Dermis microvascular lymphatic vessel endothelial cell (primary cell): ENCODE measurements at regions not wholly inside any gene's neighbourhood (a gene's known extent, or its start where the extent isn't known, plus 50 kb on each side); places are given as distances from the start of the nearest gene placed in this dataset.
A peak's percentile ranks its signal among the peaks of the same experiment; 100 is the strongest.

Experiments used
- DNase-seq, 2 donors: peaks; one replicate each; pipeline versions ENCODE4 v3.0.0 to v3.0.0-alpha.2; 2010; ENCODE audit warnings: low read depth in 2 of 2

GRCh38 chr20:19077370-19078220, 134.8 kb upstream of the SLC24A3 start:
- DNase-seq: no peak

DNA sequence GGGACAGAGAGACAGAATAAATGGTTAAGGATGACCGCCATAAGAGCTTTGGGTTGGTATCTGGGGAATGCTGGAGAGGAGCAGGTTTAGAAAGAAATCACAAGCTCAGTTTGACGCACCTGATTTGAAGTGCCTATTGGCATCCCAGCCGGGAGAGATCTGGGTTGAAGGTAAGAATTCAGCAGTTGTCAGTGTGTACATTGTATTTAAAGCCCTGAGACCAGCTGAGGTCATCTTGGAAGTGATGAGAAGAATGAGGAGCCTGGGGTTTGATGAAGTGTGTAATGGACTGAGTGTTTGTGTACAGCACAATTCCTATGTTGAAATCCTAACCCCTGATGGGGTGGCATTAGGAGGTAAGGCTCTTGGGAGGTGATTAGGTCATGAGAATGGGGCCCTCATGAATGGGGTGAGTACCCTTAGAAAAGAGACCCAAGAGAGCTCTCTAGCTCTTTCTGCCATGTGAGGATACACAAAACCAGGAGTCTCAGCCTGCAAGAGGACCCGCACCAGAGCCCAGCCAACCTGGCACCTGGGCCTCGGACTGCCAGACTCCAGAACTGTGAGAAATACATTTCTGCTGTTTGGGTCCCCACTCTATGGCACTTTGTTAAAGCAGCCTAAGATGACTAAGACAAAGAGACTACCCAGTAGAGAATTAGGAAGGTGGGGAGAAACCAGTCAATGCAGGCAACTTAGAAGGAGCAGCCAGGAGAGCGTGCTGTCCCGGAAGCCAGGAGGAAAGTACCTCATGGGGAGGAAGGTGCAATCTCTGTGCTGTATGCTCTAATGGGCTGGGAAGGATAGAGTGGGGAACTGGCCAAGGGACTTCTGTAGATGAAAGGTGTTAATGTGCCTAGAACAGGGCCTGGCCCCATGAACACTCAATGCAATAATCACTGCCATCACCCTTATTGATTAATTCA, 133.7 kb upstream of the SLC24A3 start:
- no peak for DNase-seq

DNA sequence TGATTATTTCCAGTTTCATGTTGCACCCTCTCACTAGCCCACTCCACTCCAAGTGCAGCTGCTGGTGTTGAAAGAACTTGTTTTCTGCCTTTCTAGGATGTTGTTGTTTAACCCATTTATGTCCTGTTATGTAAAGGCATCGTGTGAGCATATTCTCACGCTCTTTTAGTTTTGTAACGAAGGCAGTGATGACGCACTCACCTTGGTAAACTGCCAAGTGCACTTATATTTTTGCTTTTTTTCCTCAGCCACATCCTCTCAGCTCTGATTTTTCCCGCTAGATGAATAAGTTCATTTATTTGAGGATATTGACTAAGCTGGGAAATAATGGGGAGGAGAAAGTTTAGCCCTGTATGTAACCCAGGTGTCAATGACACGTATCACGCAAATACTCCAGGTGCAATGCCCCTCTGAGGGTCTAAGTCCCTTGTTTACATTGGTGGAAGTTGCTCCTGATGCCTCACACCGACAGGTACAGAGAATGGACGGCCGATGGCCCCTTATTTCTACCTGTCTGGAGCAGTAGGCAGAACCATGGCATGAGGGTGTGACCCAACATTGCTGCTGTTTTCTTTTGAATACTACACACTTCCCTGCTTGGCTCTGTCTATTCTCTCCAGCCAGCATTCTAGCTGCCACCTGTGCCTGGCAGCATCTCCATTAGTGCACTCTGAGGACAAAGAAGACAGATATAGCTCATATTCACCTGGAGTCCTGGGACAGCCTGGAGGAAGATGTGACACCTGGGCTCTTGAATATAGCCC, 132.7 kb upstream of the SLC24A3 start:
- DNase-seq: peak; percentile 9 to 16

DNA sequence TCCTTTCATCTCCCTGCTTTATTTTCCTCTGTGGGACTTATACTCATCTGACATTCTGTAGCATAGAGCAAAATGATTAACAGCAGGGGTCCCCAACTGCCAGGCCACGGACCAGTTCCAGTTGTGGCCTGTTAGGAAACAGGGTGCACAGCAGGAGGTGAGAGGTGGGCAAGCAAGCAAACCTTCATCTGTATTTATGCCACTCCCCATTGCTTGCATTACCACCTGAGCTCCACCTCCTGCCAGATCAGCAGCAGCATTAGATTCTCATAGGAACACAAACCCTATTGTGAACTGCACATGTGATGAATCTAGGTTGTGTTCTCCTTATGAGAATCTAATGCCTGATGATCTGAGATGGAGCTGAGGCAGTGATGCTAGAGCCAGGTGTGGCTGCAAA, 130.5 kb upstream of the SLC24A3 start:
- DNase-seq: no peak

DNA sequence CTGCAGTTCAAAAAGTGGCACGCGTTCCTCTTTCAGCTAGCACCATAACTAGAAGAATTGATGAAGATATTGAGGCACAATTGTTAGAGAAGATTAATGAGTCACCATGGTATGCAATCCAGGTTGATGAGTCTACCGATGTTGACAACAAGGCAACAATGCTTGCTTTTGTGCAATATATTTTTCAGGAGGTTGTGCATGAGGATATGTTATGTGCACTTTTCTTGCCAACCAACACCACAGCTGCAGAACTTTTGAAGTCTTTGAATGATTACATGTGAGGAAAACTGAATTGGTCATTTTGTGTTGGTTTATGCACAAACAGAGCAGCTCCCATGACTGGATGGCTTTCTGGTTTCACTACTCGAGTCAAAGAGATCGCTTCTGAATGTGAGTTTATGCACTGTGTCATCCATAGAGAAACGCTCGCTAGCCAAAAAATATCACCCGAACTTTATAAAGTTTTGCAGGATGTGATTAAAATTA, 129.3 kb upstream of the SLC24A3 start:
- no peak for DNase-seq

DNA sequence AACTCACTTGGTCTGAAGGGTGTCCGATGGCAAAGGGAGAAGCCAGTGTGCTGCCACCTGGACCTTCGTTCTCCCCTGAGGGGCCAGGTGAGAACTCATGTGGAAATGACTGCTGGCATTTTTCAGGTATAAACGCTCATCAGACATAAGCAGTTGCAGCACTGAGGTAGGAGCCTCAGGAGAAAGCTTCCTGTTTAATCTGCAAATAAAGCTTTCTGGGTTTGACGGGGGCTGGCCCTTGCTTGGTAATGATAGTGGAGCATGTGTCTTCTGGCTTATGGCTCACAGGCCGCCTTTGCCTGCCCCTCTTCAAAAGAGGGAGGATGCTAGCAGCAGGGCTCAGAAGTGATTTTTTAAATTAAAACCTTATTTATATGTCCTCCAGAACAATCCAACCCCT, 122.1 kb upstream of the SLC24A3 start:
- no peak for DNase-seq

DNA sequence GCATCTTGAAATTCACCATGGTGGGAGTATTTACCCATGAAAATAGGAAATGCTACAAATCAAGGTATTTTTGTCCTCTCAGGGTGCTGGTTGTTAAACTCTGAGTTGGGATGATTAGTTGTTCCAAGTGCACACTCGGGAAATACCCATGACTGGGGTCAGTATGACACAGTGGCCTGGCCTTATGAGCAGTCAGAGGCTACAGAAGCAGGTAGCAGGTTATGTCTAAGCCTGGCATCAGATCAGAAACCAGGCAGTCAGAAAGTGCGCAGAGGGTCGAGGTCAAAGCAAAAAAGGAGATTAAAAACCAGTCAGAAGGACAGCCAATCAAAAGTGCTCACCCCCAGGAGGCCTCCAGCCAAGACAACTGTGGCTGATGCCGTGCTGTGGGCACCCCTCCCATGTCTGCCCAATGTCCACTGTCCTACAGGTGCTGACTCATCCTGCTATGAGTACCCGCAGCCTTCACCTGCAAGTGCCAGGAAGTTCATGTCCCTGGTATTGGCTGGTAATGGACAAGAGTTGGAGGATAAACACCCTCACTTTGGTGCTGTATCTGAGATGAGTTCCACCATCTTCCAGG, 117.4 kb upstream of the SLC24A3 start:
- DNase-seq: no peak

DNA sequence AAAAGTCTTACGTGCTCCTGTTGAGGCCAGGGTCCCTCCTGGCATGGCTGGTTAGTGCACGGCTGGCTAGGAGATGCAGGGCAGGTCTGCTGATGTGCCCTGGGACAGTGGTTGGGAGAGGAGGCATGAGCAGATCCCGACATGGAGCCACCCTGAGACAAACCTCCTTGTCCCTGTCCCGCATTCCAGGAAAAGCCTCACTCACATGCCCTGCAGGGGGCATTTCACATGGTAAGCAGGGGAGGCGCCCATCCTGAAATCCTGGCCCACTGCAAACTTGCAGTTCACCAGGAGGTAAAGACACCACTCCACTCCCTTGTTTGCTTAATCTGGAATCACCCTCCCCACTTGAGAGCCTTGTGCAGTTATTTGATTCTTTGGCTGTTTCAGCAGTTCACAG, 116.7 kb upstream of the SLC24A3 start:
- DNase-seq: no peak

GRCh38 chr20:19096843-19097242, 115.6 kb upstream of the SLC24A3 start:
- DNase-seq: no peak

DNA sequence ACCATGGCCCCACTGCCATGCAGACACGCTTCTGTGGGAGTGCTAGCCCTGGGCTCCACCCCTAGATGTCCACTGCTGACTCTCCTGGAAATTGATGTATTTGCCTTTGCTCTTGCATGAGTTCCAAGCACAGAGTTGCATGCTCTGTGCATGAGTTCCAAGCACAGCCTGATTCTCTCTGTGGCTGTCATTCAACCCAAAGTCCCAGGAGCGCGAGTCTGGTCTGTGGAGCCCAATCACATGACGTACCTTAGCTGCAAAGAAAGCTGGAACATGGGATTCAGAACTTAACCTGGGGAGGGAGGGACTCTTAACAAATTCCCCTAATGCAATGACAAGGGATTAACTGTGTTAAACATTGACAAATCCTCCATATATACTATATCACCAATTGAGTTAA, 114.3 kb upstream of the SLC24A3 start:
- DNase-seq: no peak

GRCh38 chr20:19098806-19099578, 113.5 kb upstream of the SLC24A3 start:
- no peak for DNase-seq

DNA sequence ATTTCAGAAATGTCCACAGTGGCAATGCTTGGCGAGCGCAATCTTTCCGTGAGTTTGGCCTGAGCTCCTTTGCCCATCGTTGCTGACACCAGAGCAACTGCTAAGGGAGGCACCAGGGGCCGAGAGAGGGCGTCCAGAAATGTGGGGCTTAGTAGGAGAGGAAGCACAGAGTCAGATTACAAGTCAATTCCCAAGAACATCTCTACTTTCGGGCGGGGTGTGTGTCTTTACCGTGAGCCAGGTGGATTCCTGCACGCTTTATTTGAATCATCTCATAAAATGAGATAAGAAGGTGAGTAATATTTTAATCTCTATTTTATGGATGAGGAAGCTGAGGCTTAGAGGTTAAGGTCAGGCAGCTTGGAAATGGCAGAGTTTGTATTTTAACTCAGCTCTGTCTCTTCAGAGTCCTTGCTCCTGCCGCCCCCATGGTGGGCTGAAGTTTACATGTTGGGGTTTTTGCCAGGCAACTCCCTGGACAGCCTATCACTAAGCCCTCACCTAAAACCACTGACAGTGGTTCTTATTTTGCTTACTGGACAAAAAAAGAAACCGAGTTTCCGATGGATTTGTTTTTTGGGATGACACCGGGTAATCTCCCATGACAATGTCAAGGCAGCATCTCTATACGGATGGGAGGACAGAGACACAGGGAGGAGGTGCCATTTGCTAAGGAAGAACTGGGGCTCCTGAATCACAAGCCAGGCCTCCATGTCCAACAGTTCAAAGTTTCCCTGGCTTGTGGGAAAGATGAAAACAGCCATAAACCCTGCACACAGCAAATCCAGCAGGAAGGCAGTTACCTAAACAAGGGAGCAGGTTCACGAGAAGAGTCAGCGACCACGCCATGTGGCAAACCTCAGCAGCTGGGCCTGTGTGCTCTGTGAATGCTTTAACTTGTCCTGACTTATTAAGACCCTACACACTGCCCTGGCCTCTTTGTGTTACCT, 112.6 kb upstream of the SLC24A3 start:
- DNase-seq: no peak

- no peak for DNase-seq
Measured at GRCh38 chr20:19100975-19101374, 111.5 kb upstream of the SLC24A3 start.

DNA sequence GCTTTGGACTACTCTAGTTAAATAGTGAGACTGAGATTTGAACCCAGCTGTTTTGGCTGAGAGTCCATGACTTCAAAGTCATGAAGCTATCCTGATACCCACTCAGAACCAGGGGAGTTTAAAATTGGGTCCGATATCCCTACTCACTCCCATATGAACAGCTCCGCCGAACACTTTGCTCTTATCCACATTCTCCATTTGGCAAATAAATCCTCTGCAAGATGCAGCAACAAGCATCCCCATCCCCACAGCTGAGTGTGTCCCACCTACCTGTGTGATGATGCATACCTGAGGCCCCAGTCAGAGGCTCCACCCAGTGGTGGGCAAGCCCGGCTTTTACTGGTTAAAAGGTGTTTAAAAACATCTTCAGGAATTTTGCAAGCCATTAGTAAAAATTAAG, 108.3 kb upstream of the SLC24A3 start:
- DNase-seq: no peak

GRCh38 chr20:19108155-19108554, 104.3 kb upstream of the SLC24A3 start:
- DNase-seq: no peak

DNA sequence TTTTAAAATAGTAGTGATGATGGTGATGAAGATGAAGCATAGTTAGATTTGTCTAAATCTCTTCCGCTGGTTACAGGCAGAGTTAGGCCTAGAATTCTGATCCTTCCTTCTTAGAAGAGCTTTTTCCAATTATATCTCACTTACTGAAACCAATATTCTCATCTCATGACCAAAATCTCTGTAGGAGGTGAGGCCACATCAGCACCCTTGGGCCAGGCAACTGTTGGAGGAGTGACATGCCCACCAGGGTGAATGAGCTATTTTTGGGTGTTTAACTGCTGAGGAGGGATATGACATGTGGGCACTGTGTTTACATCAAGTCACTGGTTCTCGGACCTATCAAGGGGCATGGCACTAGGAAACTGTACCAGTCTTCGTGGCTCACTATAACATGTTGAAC, 102.2 kb upstream of the SLC24A3 start:
- no peak for DNase-seq

- DNase-seq: no peak
Measured at GRCh38 chr20:19110881-19111460, 101.5 kb upstream of the SLC24A3 start.

DNA sequence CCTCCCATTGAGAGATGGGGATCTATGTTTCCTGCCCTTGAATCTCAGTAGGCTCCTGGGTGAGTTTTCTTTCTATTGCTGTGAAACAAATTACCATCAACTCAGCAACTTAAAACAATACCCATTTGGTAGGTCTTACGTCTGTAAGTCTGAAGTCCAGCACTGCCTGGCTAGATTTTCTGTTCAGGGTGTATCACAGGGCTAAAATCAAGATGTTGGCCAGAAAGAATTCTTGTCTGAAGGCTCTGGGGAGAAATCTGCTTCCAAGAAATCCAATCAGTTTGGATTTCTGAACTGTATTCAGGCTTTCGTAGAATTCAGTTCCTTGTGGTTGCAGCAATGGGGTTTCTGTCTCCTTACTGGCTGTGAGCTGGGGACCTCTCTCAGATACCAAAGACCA, 99.6 kb upstream of the SLC24A3 start:
- DNase-seq: no peak

DNA sequence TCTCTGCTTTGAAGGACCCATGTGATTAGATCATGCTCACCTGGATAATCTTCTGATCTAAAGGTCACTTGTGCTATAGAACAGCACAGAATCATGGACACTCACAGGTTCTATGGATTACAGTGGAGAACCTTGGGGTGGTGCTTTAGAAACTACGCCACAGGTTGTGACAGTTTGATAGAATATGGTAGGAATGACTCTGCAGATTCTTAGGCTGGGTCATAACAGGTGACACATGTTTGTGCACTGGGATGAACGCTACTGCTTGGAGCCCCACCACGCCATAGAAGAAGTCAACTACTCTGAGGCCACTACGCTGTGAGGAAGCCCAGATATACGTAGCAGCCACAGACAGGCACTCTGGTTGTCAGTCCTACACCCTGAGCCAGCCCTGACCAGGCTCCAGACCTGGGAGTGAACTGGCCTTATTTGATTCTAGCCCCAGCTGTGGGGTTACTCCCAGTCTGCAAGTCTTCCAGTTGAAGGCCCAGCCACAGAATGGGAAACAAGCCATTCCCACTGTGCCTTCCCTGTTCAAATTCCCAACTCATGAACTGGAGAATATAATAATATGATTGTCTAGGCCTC, 99.0 kb upstream of the SLC24A3 start:
- DNase-seq: no peak
